Activated T-cell treated with anti-CD3 and anti-CD28 coated beads, Interleukin-2, amount 50 U/mL, for 4 hours (primary cell): ENCODE measurements at regions not wholly inside any gene's neighbourhood (a gene's known extent, or its start where the extent isn't known, plus 50 kb on each side); places are given as distances from the start of the nearest gene placed in this dataset.

Source experiments
- ATAC-seq, 2 donors: fragments of 200-7000 bp; cut with Tn5 transposase; one replicate each; pipeline ENCODE4 v1.10.0; 2021
- DNase-seq: peaks from one replicate; pipeline ENCODE4 v3.0.0-alpha.2; 2020
- H3K27me3 Mint-ChIP-seq: one replicate; pipeline ENCODE4 v1.8.0; 2021; ENCODE audit warnings: low read depth, mixed read lengths
- H3K36me3 Mint-ChIP-seq: one replicate; pipeline ENCODE4 v1.8.0; 2022; ENCODE audit warnings: mixed read lengths; ENCODE audit not compliant: insufficient read depth
- H3K4me1 Mint-ChIP-seq: one replicate; pipeline ENCODE4 v1.8.0; 2021; ENCODE audit warnings: low read depth, mixed read lengths
- H3K4me3 Mint-ChIP-seq: one replicate; pipeline ENCODE4 v1.8.0; 2021; ENCODE audit warnings: mild to moderate bottlenecking, moderate library complexity, mixed read lengths
- H3K9me3 Mint-ChIP-seq: one replicate; pipeline ENCODE4 v1.8.0; 2021; ENCODE audit warnings: mixed read lengths

DNA sequence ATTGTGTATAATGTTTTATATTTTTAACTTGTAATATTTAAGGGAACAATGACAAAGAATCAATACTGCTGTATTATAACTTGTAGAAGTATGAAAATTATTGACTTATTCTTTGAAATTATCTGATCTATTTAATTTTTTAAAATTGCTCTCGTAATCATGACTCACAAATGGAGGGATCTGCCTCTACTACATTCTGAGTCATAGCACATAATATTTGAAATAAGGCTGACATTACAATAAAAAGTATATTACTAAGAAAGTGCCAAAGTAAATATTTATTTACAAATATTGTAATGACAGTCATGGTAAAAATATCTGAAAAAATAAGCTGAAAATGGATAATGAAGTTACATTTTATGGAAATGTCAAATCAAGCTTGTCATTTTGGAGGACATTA lies 1144.6 kb upstream of the CDH2 start:
- H3K4me3 Mint-ChIP-seq, result no peak overlapping the region
- H3K27me3 Mint-ChIP-seq, result no peaks in the 10 kb centered on the region
- DNase-seq (no peak), ATAC-seq (no peak)
- no peaks in the 10 kb centered on the region for H3K4me1 Mint-ChIP-seq
- H3K9me3 Mint-ChIP-seq, result peaks cover 28% of the 10 kb centered on the region
- no peaks in the 10 kb centered on the region for H3K36me3 Mint-ChIP-seq

DNA sequence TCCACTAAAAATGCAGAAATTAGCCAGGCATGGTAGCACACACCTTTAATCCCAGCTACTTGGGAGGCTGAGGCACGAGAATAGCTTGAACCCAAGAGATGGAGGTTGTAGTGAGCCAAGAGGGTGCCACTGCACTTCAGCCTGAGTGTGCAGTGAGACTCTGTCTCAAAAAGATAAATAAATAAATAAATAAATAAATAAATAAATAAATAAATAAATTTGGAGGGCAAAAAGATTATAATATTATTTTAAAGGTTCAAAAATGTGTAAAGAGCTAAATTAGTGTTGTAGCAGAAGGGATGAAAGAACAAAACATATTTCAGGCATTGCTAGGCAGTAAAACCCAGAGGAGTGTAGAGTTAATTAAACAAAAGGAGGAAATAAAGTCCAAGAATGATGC lies 1136.4 kb upstream of the CDH2 start:
- Mint-ChIP-seq H3K27me3 (no peaks in the 10 kb centered on the region), H3K9me3 (peaks cover 29% of the 10 kb centered on the region), H3K4me1 (no peaks in the 10 kb centered on the region), H3K36me3 (no peaks in the 10 kb centered on the region), H3K4me3 (no peak overlapping the region)
- ATAC-seq (no peak), DNase-seq (no peak)

DNA sequence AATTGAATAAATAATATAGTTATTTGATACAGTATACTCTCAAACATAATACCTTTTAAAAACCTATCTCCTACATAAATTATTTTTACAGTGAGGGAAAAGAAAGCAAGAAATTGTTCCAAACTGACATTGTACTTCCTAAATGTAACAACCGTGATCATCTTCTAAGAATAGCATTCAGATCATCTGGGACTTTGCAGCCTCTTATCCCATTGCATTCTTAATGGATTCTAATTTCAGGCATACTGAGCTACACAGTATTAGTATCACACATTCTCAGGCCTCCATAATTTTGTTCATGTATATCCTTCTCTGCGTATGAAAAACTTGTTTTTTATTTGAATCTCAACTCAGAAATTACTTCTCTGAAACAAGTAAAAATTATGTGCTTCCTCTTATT lies 1134.7 kb upstream of the CDH2 start:
- Mint-ChIP-seq H3K27me3 (no peaks in the 10 kb centered on the region), H3K36me3 (no peaks in the 10 kb centered on the region), H3K4me1 (no peaks in the 10 kb centered on the region), H3K4me3 (no peak overlapping the region), H3K9me3 (peaks cover 25% of the 10 kb centered on the region)
- ATAC-seq, result no peak
- no peak for DNase-seq

DNA sequence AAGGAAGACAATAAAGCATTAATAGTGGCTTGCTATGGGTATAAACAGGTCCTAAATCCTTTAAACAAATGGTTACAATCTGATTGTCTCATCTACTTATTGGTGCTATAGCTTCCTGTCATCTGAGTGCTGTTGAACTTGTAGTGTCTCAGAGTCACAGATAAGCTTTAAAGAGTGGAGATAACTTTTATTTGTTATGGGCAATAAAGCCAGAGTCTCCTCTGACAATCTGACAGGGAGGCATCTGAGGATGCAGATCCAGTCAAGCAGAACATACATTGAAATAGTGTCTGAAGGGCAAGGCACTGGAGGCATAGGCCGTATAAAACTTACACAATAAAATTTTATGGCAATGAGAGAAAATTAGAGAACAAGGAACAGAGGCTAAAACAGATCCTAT lies 1132.4 kb upstream of the CDH2 start:
- no peaks in the 10 kb centered on the region for H3K4me1 Mint-ChIP-seq
- DNase-seq (no peak), ATAC-seq (no peak)
- no peaks in the 10 kb centered on the region for H3K36me3 Mint-ChIP-seq
- H3K27me3 Mint-ChIP-seq, result no peaks in the 10 kb centered on the region
- H3K4me3 Mint-ChIP-seq, result no peak overlapping the region
- peaks cover 21% of the 10 kb centered on the region for H3K9me3 Mint-ChIP-seq

DNA sequence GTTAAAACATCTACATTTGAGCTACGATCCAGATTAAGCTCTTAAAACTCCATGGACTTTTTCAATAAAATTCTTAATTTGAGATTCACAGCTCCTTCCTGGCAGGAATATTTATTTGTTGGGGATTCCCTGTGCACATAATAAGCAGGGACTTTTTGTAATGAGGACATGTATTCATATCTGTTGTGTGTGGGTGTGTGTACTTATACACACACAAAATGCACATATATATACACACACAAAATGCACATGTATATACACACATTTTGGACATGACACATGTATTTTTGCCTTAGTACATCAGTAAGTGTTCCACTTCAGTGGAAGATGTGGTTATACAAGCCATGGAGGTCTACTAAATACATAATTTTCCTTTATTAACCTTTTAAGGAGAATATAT lies 1131.1 kb upstream of the CDH2 start:
- Mint-ChIP-seq H3K4me3 (no peak overlapping the region), H3K4me1 (no peaks in the 10 kb centered on the region), H3K9me3 (peaks cover 13% of the 10 kb centered on the region), H3K36me3 (no peaks in the 10 kb centered on the region), H3K27me3 (no peaks in the 10 kb centered on the region)
- ATAC-seq (no peak), DNase-seq (no peak)

DNA sequence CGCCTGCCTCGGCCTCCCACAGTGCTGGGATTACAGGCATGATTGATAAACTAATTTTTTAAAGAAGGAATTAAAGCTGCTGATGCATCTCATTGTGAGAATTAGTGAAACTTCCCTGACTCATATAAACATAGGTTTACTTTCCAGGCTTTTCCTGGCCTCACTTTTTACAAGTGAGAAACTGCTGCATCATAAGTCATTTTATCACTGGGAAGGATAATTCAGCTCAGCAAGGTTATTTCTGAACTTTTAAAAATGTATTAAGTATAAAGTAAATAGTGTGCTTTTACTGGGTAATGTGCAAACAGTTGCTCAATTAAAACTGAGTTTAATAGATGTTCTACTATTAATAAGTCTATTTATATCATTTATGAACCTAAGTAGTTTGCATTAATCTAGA lies 1130.3 kb upstream of the CDH2 start:
- Mint-ChIP-seq H3K27me3 (no peaks in the 10 kb centered on the region), H3K9me3 (peaks cover 13% of the 10 kb centered on the region), H3K4me3 (no peak overlapping the region), H3K4me1 (no peaks in the 10 kb centered on the region), H3K36me3 (no peaks in the 10 kb centered on the region)
- ATAC-seq, result no peak
- no peak for DNase-seq

DNA sequence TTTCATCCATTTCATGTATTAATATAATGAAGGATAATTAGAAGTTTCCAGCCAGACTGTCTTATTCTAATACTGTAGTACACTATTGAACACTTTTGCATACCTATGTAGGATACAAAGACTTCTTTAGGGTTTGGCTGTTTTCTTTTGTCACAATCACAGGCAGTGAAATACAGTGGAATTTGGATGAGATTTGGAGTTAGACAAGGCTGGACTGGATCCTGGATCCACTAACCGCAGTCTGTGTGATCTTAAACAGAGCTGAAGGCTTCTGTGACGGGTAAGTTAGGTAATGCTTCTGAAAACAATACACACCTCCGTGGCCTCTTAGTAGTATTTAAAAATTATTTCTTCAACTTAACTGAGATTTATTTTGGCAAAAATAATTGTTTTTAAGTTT lies 1128.6 kb upstream of the CDH2 start:
- H3K36me3 Mint-ChIP-seq, result no peaks in the 10 kb centered on the region
- H3K4me1 Mint-ChIP-seq, result no peaks in the 10 kb centered on the region
- H3K9me3 Mint-ChIP-seq, result peaks cover 9% of the 10 kb centered on the region
- no peak for DNase-seq
- H3K27me3 Mint-ChIP-seq, result no peaks in the 10 kb centered on the region
- ATAC-seq, result no peak
- H3K4me3 Mint-ChIP-seq, result no peak overlapping the region

DNA sequence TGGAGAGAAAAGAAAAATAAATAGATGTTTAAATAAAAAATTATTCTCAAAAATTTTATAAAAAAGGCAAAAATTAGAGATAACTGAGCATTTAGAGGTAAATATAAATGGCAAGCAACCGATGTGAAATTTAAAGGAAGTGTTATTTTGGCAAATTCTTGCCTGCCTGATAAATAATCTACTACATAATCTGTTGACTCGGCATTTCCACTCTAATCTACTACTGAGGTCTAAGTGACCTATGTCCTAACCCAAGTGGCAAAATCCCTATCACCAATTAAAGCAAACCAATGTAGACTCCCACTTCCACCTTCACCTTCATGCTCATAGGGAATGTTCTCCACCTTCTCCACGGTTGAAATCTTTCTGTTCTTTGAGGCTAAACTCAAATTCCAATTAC lies 1124.1 kb upstream of the CDH2 start:
- Mint-ChIP-seq H3K4me1 (no peaks in the 10 kb centered on the region), H3K36me3 (no peaks in the 10 kb centered on the region), H3K9me3 (peaks cover 8% of the 10 kb centered on the region), H3K27me3 (no peaks in the 10 kb centered on the region), H3K4me3 (no peak overlapping the region)
- ATAC-seq (no peak), DNase-seq (no peak)

DNA sequence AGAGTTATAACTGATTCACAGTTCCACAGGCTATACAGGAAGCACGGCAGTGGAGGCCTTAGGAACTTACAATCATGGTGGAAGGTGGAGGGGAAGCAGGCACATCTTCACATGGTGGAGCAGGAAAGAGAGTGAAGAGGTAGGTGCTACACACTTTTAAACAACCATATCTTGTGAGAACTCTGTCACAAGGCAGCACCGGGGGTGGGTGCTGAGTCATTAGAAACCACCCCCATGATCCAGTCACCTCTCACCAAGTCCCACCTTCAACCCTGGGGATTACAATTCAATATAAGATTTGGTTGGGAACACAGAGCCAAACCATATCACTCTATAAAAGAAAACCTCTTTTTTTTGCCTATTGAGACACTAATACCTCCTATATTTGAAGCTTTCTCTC lies 1108.5 kb upstream of the CDH2 start:
- no peaks in the 10 kb centered on the region for H3K27me3 Mint-ChIP-seq
- ATAC-seq, result no peak
- H3K4me1 Mint-ChIP-seq, result no peaks in the 10 kb centered on the region
- peaks cover 22% of the 10 kb centered on the region for H3K9me3 Mint-ChIP-seq
- DNase-seq, result no peak
- H3K36me3 Mint-ChIP-seq, result no peaks in the 10 kb centered on the region
- H3K4me3 Mint-ChIP-seq, result no peak overlapping the region

DNA sequence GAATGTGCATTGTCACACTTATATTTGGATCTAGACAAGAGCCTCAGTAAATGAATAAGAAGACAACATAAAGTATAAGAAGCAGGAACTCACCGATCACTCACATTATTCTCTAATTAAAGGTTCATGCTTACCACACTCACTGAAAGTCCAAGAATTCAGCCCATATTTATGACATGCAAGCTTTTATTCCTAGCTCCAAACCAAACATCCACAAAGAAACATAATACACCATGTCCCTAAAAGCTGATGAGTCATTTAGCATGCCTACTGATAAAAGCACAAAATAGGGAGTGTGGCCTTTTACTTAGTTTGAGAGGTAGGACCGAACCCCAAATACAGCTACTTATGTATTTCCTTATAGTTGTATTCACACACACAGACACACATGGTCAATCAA lies 1094.6 kb upstream of the CDH2 start:
- peaks cover 14% of the 10 kb centered on the region for H3K9me3 Mint-ChIP-seq
- H3K4me3 Mint-ChIP-seq, result no peak overlapping the region
- DNase-seq (no peak), ATAC-seq (no peak)
- no peaks in the 10 kb centered on the region for H3K36me3 Mint-ChIP-seq
- H3K4me1 Mint-ChIP-seq, result no peaks in the 10 kb centered on the region
- H3K27me3 Mint-ChIP-seq, result no peaks in the 10 kb centered on the region

DNA sequence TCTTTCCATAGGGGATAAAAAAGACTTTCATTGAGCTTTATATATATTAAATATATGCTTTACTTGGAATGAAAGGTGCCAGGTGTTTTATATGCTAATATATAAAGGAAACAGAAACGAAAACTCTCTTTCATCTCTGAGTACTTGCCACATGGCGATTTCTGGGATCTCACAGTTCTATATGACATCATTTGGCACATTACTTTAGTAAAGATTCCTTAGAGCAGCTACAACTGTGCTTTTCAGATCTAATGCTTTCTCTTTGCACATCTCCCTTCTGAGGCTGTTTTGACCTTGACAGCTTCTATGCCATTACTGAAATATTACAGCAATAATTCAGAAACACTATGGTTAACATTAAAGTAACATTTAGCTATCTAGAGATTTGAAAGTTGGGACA lies 1082.9 kb upstream of the CDH2 start:
- DNase-seq (no peak), ATAC-seq (no peak)
- Mint-ChIP-seq H3K4me3 (no peak overlapping the region), H3K4me1 (no peaks in the 10 kb centered on the region), H3K36me3 (no peaks in the 10 kb centered on the region), H3K27me3 (no peaks in the 10 kb centered on the region), H3K9me3 (peaks cover 20% of the 10 kb centered on the region)

DNA sequence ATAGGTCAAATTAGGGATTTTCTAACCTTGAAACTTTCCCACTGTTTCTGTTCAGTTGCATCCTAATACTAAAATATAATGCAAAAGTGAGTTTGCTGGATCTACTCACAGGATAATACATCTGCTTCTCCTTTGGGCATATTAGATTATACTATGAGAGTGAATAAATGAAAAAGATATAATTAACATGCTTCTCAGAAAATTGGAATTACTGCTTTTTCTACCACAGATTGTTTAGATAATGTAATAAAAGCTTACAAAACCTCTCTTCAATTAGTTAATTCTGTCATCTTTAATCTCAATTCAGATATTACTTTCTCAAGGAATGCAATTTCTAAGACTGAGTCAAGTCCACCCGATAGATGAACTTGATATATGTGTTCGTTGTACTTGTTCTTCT lies 1077.2 kb upstream of the CDH2 start:
- DNase-seq (no peak), ATAC-seq (no peak)
- Mint-ChIP-seq H3K36me3 (no peaks in the 10 kb centered on the region), H3K4me1 (no peaks in the 10 kb centered on the region), H3K9me3 (peaks cover 15% of the 10 kb centered on the region), H3K27me3 (no peaks in the 10 kb centered on the region), H3K4me3 (no peak overlapping the region)

DNA sequence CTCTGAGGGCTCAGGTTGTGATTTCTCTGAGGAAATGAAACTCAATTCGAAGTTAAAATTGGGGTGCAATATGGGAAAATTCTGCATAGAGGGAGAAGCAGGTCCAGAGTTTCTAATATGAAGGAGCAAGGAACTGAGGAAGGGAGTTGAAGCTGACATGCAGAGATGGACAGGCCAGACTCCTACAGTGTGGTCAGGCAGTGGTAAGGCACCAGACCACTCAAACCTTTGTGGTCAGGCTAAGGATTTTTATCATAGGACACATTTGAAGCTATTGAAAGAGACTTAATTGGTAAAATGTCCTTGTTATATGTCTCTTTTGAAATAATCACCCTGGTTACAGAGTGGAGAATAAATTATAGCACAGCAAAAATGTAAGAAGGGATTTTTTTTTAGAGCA lies 1074.8 kb upstream of the CDH2 start:
- ATAC-seq (no peak), DNase-seq (no peak)
- Mint-ChIP-seq H3K4me3 (no peak overlapping the region), H3K36me3 (no peaks in the 10 kb centered on the region), H3K4me1 (no peaks in the 10 kb centered on the region), H3K27me3 (no peaks in the 10 kb centered on the region), H3K9me3 (peaks cover 11% of the 10 kb centered on the region)

DNA sequence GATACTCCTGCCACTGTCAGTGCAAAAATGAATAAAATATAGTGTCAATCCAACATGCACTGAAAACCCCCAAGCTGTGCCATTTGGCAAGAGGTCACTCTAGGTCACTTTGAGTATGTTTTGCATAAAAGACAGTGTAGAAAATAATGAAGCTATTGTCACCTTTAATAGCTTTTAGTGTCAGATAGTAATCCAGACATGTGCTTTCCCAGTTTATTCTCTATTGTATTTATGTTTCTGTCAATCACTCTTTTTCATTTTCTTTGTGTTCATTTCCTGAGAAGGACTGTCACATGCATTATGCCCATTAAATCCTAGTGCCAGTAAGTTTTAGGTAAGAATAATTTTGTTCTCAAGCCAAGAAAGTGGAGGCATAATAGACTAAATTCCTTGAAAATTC lies 1073.9 kb upstream of the CDH2 start:
- Mint-ChIP-seq H3K9me3 (peaks cover 9% of the 10 kb centered on the region), H3K4me1 (no peaks in the 10 kb centered on the region), H3K27me3 (no peaks in the 10 kb centered on the region), H3K4me3 (no peak overlapping the region), H3K36me3 (no peaks in the 10 kb centered on the region)
- no peak for ATAC-seq
- no peak for DNase-seq

DNA sequence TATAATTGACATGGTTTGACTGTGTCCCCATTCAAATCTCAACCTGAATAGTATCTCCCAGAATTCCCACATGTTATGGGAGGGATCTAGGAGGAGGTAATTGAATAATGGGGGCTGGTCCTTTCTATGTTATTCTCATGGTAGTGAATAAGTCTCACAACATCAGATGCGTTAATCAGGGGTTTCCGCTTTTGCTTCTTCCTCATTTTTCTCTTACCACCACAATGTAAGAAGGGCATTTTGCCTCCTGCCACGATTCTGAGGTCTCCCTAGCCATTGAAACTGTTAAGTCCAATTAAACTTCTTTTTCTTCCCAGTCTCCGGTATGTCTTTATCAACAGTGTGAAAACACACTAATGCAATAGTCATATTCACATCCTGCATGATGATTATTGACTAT lies 1073.3 kb upstream of the CDH2 start:
- Mint-ChIP-seq H3K4me3 (no peak overlapping the region), H3K27me3 (no peaks in the 10 kb centered on the region), H3K4me1 (no peaks in the 10 kb centered on the region), H3K36me3 (no peaks in the 10 kb centered on the region), H3K9me3 (peaks cover 13% of the 10 kb centered on the region)
- DNase-seq (no peak), ATAC-seq (no peak)

DNA sequence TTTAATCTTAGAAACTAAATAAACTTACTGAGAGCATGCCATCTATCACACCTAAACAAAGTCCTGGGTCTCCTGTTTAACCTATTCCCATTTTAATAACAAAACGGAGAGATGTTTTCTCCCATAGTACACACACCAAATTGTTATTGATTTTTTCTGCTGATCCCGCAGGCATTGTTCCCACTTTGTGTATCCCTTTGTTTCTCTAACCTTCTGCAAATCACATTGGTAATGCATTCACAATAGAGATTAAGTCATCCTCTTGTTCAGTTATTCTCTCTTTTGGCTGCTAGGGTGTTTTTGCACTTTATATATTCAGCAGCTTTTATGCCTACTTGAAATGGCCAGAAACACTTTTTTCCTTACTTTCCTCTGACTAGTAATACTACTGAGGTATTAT lies 1071.9 kb upstream of the CDH2 start:
- Mint-ChIP-seq H3K36me3 (no peaks in the 10 kb centered on the region), H3K4me3 (no peak overlapping the region), H3K4me1 (no peaks in the 10 kb centered on the region), H3K9me3 (peaks cover 17% of the 10 kb centered on the region), H3K27me3 (no peaks in the 10 kb centered on the region)
- DNase-seq, result no peak
- ATAC-seq, result no peak
